ENCODE measurements at regions not wholly inside any gene's neighbourhood (a gene's known extent, or its start where the extent isn't known, plus 50 kb on each side); places are given as distances from the start of the nearest gene placed in this dataset.

GRCh38 chr21:43274946-43275310 is 106.1 kb downstream of the CRYAA start:
- no peaks in the 10 kb centered on the region for H3K27me3 ChIP-seq (replicated peaks; ENCODE audit: insufficient read depth, low read depth, low read length, poor library complexity)
- H3K9me3 ChIP-seq (ENCODE audit: low read depth, low read length, poor library complexity, severe bottlenecking), result no peaks in the 10 kb centered on the region
- intact Hi-C loops (cut with micrococcal nuclease; ENCODE audit: unreplicated experiment), result no loop called here
- no peak overlapping the region for H3K27ac ChIP-seq (ENCODE audit: low read depth, low read length, poor library complexity, severe bottlenecking)
- H3K4me1 ChIP-seq (ENCODE audit: insufficient read depth, low read length, poor library complexity, severe bottlenecking), result no peaks in the 10 kb centered on the region
- no peaks in the 10 kb centered on the region for H3K36me3 ChIP-seq (ENCODE audit: insufficient read depth, low read length, poor library complexity, severe bottlenecking)
- TF ChIP-seq, protein P1, sequence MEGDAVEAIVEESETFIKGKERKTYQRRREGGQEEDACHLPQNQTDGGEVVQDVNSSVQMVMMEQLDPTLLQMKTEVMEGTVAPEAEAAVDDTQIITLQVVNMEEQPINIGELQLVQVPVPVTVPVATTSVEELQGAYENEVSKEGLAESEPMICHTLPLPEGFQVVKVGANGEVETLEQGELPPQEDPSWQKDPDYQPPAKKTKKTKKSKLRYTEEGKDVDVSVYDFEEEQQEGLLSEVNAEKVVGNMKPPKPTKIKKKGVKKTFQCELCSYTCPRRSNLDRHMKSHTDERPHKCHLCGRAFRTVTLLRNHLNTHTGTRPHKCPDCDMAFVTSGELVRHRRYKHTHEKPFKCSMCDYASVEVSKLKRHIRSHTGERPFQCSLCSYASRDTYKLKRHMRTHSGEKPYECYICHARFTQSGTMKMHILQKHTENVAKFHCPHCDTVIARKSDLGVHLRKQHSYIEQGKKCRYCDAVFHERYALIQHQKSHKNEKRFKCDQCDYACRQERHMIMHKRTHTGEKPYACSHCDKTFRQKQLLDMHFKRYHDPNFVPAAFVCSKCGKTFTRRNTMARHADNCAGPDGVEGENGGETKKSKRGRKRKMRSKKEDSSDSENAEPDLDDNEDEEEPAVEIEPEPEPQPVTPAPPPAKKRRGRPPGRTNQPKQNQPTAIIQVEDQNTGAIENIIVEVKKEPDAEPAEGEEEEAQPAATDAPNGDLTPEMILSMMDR (conservative IDR thresholded peaks at IDR 0.05; ENCODE audit: low read depth, low read length), result no peak
- no peak for TF ChIP-seq EZH2 (IDR thresholded peaks at IDR 0.05; ENCODE audit: borderline replicate concordance, low read depth, low read length, poor library complexity, severe bottlenecking)
- no TSS peak for BruUV-seq (replicated peaks)
- DNase-seq (ENCODE audit: low spot score), result no peak
- CTCF ChIA-PET, result no interaction called here
- POLR2A ChIA-PET (ENCODE audit: low non-redundant PET), result no interaction called here
- H3K4me3 ChIP-seq (ENCODE audit: low read depth, low read length, poor library complexity, severe bottlenecking), result no peak overlapping the region

GRCh38 chr21:43274022-43274945 is 105.5 kb downstream of the CRYAA start:
- H3K36me3 ChIP-seq (ENCODE audit: insufficient read depth, low read length, poor library complexity, severe bottlenecking), result no peaks in the 10 kb centered on the region
- BruUV-seq (replicated peaks), result no TSS peak
- intact Hi-C loops (cut with micrococcal nuclease; ENCODE audit: unreplicated experiment), result no loop called here
- no peaks in the 10 kb centered on the region for H3K9me3 ChIP-seq (ENCODE audit: low read depth, low read length, poor library complexity, severe bottlenecking)
- POLR2A ChIA-PET (ENCODE audit: low non-redundant PET), result no interaction called here
- H3K27me3 ChIP-seq (replicated peaks; ENCODE audit: insufficient read depth, low read depth, low read length, poor library complexity), result no peaks in the 10 kb centered on the region
- CTCF ChIA-PET, result interaction anchor here (0.7 kb wide), 1 partner anchor 371 kb away, joined by 3 read pairs; no protein-coding TSS in a partner anchor
- H3K27ac ChIP-seq (ENCODE audit: low read depth, low read length, poor library complexity, severe bottlenecking), result no peak overlapping the region
- TF ChIP-seq, protein P1 (conservative IDR thresholded peaks at IDR 0.05; ENCODE audit: low read depth, low read length), result no peak
- no peak for TF ChIP-seq EZH2 (IDR thresholded peaks at IDR 0.05; ENCODE audit: borderline replicate concordance, low read depth, low read length, poor library complexity, severe bottlenecking)
- no peaks in the 10 kb centered on the region for H3K4me1 ChIP-seq (ENCODE audit: insufficient read depth, low read length, poor library complexity, severe bottlenecking)
- H3K4me3 ChIP-seq (ENCODE audit: low read depth, low read length, poor library complexity, severe bottlenecking), result no peak overlapping the region
- no peak for DNase-seq (ENCODE audit: low spot score)

GRCh38 chr21:43273708-43274021 is 104.9 kb downstream of the CRYAA start:
- TF ChIP-seq, protein P1 (conservative IDR thresholded peaks at IDR 0.05; ENCODE audit: low read depth, low read length), result no peak
- TF ChIP-seq EZH2 (IDR thresholded peaks at IDR 0.05; ENCODE audit: borderline replicate concordance, low read depth, low read length, poor library complexity, severe bottlenecking), result no peak
- intact Hi-C loops (cut with micrococcal nuclease; ENCODE audit: unreplicated experiment), result no loop called here
- H3K27me3 ChIP-seq (replicated peaks; ENCODE audit: insufficient read depth, low read depth, low read length, poor library complexity), result no peaks in the 10 kb centered on the region
- ChIA-PET POLR2A (ENCODE audit: low non-redundant PET) (no interaction called here), CTCF (no interaction called here)
- H3K27ac ChIP-seq (ENCODE audit: low read depth, low read length, poor library complexity, severe bottlenecking), result no peak overlapping the region
- DNase-seq (ENCODE audit: low spot score), result no peak
- BruUV-seq (replicated peaks), result no TSS peak
- no peak overlapping the region for H3K4me3 ChIP-seq (ENCODE audit: low read depth, low read length, poor library complexity, severe bottlenecking)
- H3K9me3 ChIP-seq (ENCODE audit: low read depth, low read length, poor library complexity, severe bottlenecking), result no peaks in the 10 kb centered on the region
- no peaks in the 10 kb centered on the region for H3K4me1 ChIP-seq (ENCODE audit: insufficient read depth, low read length, poor library complexity, severe bottlenecking)
- H3K36me3 ChIP-seq (ENCODE audit: insufficient read depth, low read length, poor library complexity, severe bottlenecking), result no peaks in the 10 kb centered on the region

All from A673 (cell line).